ENCODE measurements at regions not wholly inside any gene's neighbourhood (a gene's known extent, or its start where the extent isn't known, plus 50 kb on each side); places are given as distances from the start of the nearest gene placed in this dataset.

- no peak for TF ChIP-seq CTCF (IDR thresholded peaks at IDR 0.05; ENCODE audit: low read length)
- TF ChIP-seq EZH2 (IDR thresholded peaks at IDR 0.05; ENCODE audit: borderline replicate concordance, low read length) = no peak
These were observed 51.8 kb upstream of the ADRA1D start for GRCh38 chr20:4300921-4301320.
